GM10266 (cell line): ENCODE measurements at regions not wholly inside any gene's neighbourhood (a gene's known extent, or its start where the extent isn't known, plus 50 kb on each side); places are given as distances from the start of the nearest gene placed in this dataset.

ENCODE experiments used
- DNase-seq: peaks from one replicate; pipeline ENCODE4 v3.0.0; 2012; ENCODE audit errors: extremely low spot score
- CTCF ChIP-seq: IDR thresholded peaks from 2 replicates; pipeline ENCODE4 v1.5.1; 2012; ENCODE audit warnings: mild to moderate bottlenecking, low read depth; ENCODE audit not compliant: control insufficient read depth, insufficient read depth; ENCODE audit errors: missing control alignments

- no peak for TF ChIP-seq CTCF
- DNase-seq, result no peak
These were observed 89.3 kb upstream of the GPC1 start for GRCh38 chr2:240346015-240346752.

GRCh38 chr2:240346753-240347372 lies 88.6 kb upstream of the GPC1 start:
- no peak for DNase-seq
- no peak for TF ChIP-seq CTCF

- no peak for TF ChIP-seq CTCF
These were observed 88.0 kb upstream of the GPC1 start for GRCh38 chr2:240347373-240347940.

GRCh38 chr2:240347949-240348500 lies 87.4 kb upstream of the GPC1 start:
- TF ChIP-seq CTCF, result no peak
- DNase-seq, result no peak

More at GRCh38 chr2:240347373-240347940, 88.0 kb upstream of the GPC1 start:
- DNase-seq, result no peak

GRCh38 chr2:240348522-240348921 lies 86.9 kb upstream of the GPC1 start:
- DNase-seq, result no peak
- no peak for TF ChIP-seq CTCF

GRCh38 chr2:240349133-240350005 lies 86.1 kb upstream of the GPC1 start:
- TF ChIP-seq CTCF, result no peak

More at GRCh38 chr2:240349133-240350005, 86.1 kb upstream of the GPC1 start:
- DNase-seq, result no peak
